BJ (cell line): ENCODE measurements at regions not wholly inside any gene's neighbourhood (a gene's known extent, or its start where the extent isn't known, plus 50 kb on each side); places are given as distances from the start of the nearest gene placed in this dataset.

ENCODE experiments used
- CTCF ChIA-PET: fragments of 350-600 bp; formaldehyde crosslinking; extraction: SDS; loops from one replicate; lab custom pipeline; 2021; ENCODE audit warnings: antibody characterized with exemption, inconsistent platforms; lab: Yijun Ruan, JAX
- POLR2A ChIA-PET: fragments of 300-600 bp; sonication (Branson Sonifier 250); formaldehyde crosslinking; extraction: SDS; loops from one replicate; lab custom pipeline; 2021; ENCODE audit warnings: antibody characterized with exemption; lab: Charles Lee
- DNase-seq: peaks from one replicate; pipeline ENCODE4 v3.0.0-alpha.2; 2011; ENCODE audit warnings: low read depth
- H3K27me3 ChIP-seq: 2 replicates; pipeline ENCODE4 v1.6.0; 2011; ENCODE audit warnings: low read length; ENCODE audit not compliant: control insufficient read depth, insufficient read depth
- H3K36me3 ChIP-seq: 2 replicates; pipeline ENCODE4 v1.5.1; 2011; ENCODE audit warnings: low read length; ENCODE audit not compliant: control insufficient read depth, insufficient read depth
- H3K4me3 ChIP-seq: 2 replicates; pipeline ENCODE4 v1.5.1; 2011; ENCODE audit warnings: low read depth, mild to moderate bottlenecking, control low read depth, low read length
- CTCF ChIP-seq: IDR thresholded peaks from 2 replicates; pipeline ENCODE4 v1.5.1; 2011; ENCODE audit warnings: low read depth, mild to moderate bottlenecking, control low read depth, inconsistent platforms, low read length, moderate library complexity; ENCODE audit not compliant: insufficient read depth

DNA sequence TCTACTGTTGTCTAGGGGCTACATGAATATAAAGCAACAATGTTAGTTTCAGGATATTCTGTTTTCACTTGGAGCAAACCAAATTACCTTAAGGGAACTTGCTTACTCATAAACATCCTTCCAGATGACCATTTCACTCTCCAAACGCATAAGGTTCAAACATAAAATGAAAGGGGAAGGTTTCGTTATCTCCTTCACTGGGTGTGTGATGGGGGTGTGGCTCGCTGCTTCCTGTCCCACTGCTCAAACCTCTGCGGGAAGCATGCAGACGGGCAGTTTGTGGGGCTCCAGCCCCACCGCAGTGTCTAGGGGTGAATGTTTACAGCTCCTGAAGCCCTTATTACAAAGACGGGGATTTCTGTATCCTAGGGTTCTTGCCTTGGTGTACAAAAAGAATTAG lies 1310.9 kb upstream of the TMEFF2 start:
- POLR2A ChIA-PET: no interaction called here
- CTCF ChIA-PET: no interaction called here
- Histone ChIP-seq H3K27me3 (no peaks in the 10 kb centered on the region), H3K36me3 (no peaks in the 10 kb centered on the region), H3K4me3 (no peak overlapping the region)
- no peak for DNase-seq
- TF ChIP-seq CTCF: no peak

- Histone ChIP-seq H3K36me3 (no peaks in the 10 kb centered on the region), H3K4me3 (no peak overlapping the region), H3K27me3 (no peaks in the 10 kb centered on the region)
- DNase-seq: no peak
- POLR2A ChIA-PET: no interaction called here
- TF ChIP-seq CTCF: no peak
- CTCF ChIA-PET: no interaction called here
Observed at GRCh38 chr2:193502363-193503035, 1307.8 kb upstream of the TMEFF2 start.

DNA sequence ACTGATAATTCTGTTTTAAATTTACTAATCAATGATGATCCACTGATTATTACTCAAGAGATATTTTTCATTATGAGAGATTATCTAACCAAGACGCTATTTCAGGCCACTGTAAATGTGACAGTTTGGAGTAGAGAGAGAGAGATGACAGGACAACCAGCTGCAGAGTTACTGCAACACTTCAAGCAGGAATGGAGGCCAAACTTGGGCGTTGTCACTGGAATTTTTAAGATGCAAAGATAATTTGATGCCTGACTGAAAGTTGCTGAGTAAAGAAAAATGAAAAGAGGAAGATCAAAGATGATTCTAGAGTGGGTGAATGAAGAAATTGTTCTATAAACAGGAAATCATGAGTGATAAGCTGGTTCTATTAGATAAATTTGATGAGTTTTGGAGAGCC lies 1302.1 kb upstream of the TMEFF2 start:
- no peak for DNase-seq
- TF ChIP-seq CTCF: no peak
- ChIA-PET CTCF (no interaction called here), POLR2A (no interaction called here)
- H3K4me3 ChIP-seq: no peak overlapping the region
- H3K36me3 ChIP-seq: no peaks in the 10 kb centered on the region
- no peaks in the 10 kb centered on the region for H3K27me3 ChIP-seq

- H3K4me3 ChIP-seq: no peak overlapping the region
- POLR2A ChIA-PET: no interaction called here
- H3K36me3 ChIP-seq: no peaks in the 10 kb centered on the region
- H3K27me3 ChIP-seq: no peaks in the 10 kb centered on the region
- no peak for DNase-seq
- TF ChIP-seq CTCF: no peak
- CTCF ChIA-PET: no interaction called here
Observed at GRCh38 chr2:193482557-193482956, 1287.8 kb upstream of the TMEFF2 start.

DNA sequence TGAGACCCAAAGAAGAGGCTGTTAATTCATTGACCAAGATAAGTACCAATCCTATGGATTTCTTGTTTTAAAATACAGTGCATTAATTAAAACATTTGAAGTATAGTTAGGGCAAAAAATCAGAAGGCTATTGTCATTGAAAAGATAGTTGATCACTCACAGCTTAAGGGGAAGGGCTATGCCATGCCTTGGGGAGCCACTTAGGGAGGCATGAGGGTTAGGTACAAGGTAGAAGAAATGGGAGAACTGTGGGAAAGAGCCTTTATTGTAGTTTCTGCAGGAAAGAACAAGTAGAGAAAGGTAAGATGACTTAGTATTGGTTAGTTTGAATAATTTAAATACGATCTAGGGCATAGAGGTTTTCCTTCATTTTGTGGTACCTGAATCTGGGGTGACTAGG lies 1285.5 kb upstream of the TMEFF2 start:
- H3K27me3 ChIP-seq: no peaks in the 10 kb centered on the region
- ChIA-PET CTCF (no interaction called here), POLR2A (no interaction called here)
- no peak for DNase-seq
- no peak overlapping the region for H3K4me3 ChIP-seq
- no peak for TF ChIP-seq CTCF
- no peaks in the 10 kb centered on the region for H3K36me3 ChIP-seq
